Mesenchymal stem cell (in vitro differentiated cells and primary cell): ENCODE measurements at regions not wholly inside any gene's neighbourhood (a gene's known extent, or its start where the extent isn't known, plus 50 kb on each side); places are given as distances from the start of the nearest gene placed in this dataset.
"Not testable (repeated sequence)": the region's sequence is repeated elsewhere in the genome, so short reads cannot be mapped to it uniquely, and the experiment has no call there.

ENCODE experiments used
- DNase-seq: peaks from one replicate; pipeline ENCODE4 v3.0.0-alpha.2; 2013
- H2AFZ ChIP-seq: one replicate; pipeline ENCODE4 v1.6.1; 2013; ENCODE audit warnings: low read depth, mild to moderate bottlenecking, control low read depth, inconsistent platforms, low read length, moderate library complexity
- H2AK5ac ChIP-seq: 2 replicates; pipeline ENCODE4 v1.6.1; 2013; ENCODE audit warnings: low read length, moderate library complexity, mild to moderate bottlenecking, inconsistent platforms; ENCODE audit not compliant: severe bottlenecking
- H2BK120ac ChIP-seq: one replicate; pipeline ENCODE4 v1.6.1; 2013; ENCODE audit warnings: low read depth, mild to moderate bottlenecking, inconsistent platforms, low read length, moderate library complexity
- H2BK12ac ChIP-seq, 2 experiments: one replicate each; pipeline ENCODE4 v1.6.1; 2013; ENCODE audit warnings: inconsistent platforms in 2 of 2, low read length in 2 of 2, mild to moderate bottlenecking in 2 of 2, moderate library complexity in 2 of 2, control low read depth in 1 of 2
- H2BK15ac ChIP-seq: one replicate; pipeline ENCODE4 v1.6.1; 2013; ENCODE audit warnings: mild to moderate bottlenecking, low read depth, inconsistent platforms; ENCODE audit not compliant: poor library complexity, severe bottlenecking
- H2BK5ac ChIP-seq: 2 replicates; pipeline ENCODE4 v1.6.1; 2013; ENCODE audit warnings: low read depth, mild to moderate bottlenecking, low read length, control low read depth, inconsistent platforms; ENCODE audit not compliant: poor library complexity, severe bottlenecking
- H3K14ac ChIP-seq, 2 experiments: one replicate each; pipeline ENCODE4 v1.6.1; 2013; ENCODE audit warnings: inconsistent platforms in 2 of 2, low read length in 2 of 2, control low read depth in 1 of 2, mild to moderate bottlenecking in 1 of 2, moderate library complexity in 1 of 2
- H3K18ac ChIP-seq, 2 experiments: one replicate each; pipeline ENCODE4 v1.6.1; 2013; ENCODE audit warnings: inconsistent platforms in 2 of 2, low read length in 2 of 2, control low read depth in 1 of 2, low read depth in 1 of 2, mild to moderate bottlenecking in 1 of 2
- H3K23ac ChIP-seq, 2 experiments: one replicate each; pipeline ENCODE4 v1.6.1; 2013; ENCODE audit warnings: inconsistent platforms in 2 of 2, low read length in 2 of 2, mild to moderate bottlenecking in 2 of 2, moderate library complexity in 2 of 2, control low read depth in 1 of 2
- H3K27ac ChIP-seq: 2 replicates; pipeline ENCODE4 v1.5.1; 2013; ENCODE audit warnings: mild to moderate bottlenecking, moderate library complexity, low read length, control low read depth, inconsistent platforms; ENCODE audit not compliant: poor library complexity, severe bottlenecking
- H3K27me3 ChIP-seq, 2 experiments: 2 replicates each; pipeline versions ENCODE4 v1.6.1 to v1.7.0; 2013; ENCODE audit warnings: low read length in 2 of 2, mild to moderate bottlenecking in 2 of 2, moderate library complexity in 2 of 2, control low read depth in 1 of 2, inconsistent platforms in 1 of 2; ENCODE audit not compliant: control insufficient read depth in 1 of 2, insufficient read depth in 1 of 2
- H3K36me3 ChIP-seq, 2 experiments: 2 replicates each; pipeline versions ENCODE4 v1.6.1 to v1.7.0; 2013; ENCODE audit warnings: low read length in 2 of 2, control low read depth in 1 of 2, inconsistent platforms in 1 of 2, low read depth in 1 of 2, mild to moderate bottlenecking in 1 of 2; ENCODE audit not compliant: insufficient read depth in 2 of 2, control insufficient read depth in 1 of 2
- H3K4ac ChIP-seq, 2 experiments: one replicate each; pipeline ENCODE4 v1.6.1; 2013; ENCODE audit warnings: inconsistent platforms in 2 of 2, low read length in 2 of 2, mild to moderate bottlenecking in 2 of 2, moderate library complexity in 2 of 2, control low read depth in 1 of 2, low read depth in 1 of 2
- H3K4me1 ChIP-seq: 2 replicates; pipeline ENCODE4 v1.6.1; 2013; ENCODE audit warnings: low read depth, low read length, control low read depth; ENCODE audit not compliant: control insufficient read depth, insufficient read depth
- H3K4me2 ChIP-seq: 2 replicates; pipeline ENCODE4 v1.6.1; 2013; ENCODE audit warnings: low read length, mild to moderate bottlenecking, inconsistent platforms; ENCODE audit not compliant: poor library complexity, severe bottlenecking
- H3K4me3 ChIP-seq, 2 experiments: 2 replicates each; pipeline versions ENCODE4 v1.5.1 to v1.7.0; 2013; ENCODE audit warnings: low read length in 2 of 2, mild to moderate bottlenecking in 2 of 2, control low read depth in 1 of 2, low read depth in 1 of 2; ENCODE audit not compliant: insufficient read depth in 1 of 2
- H3K79me1 ChIP-seq: replicated peaks from 2 replicates; pipeline ENCODE4 v1.6.1; 2013; ENCODE audit warnings: mild to moderate bottlenecking, control low read depth, low read length, inconsistent platforms; ENCODE audit not compliant: poor library complexity, severe bottlenecking
- H3K9ac ChIP-seq: 2 replicates; pipeline ENCODE4 v1.7.0; 2013; ENCODE audit warnings: mild to moderate bottlenecking, low read length, moderate library complexity
- H3K9me3 ChIP-seq: 2 replicates; pipeline ENCODE4 v1.7.0; 2013; ENCODE audit warnings: mild to moderate bottlenecking, low read length; ENCODE audit not compliant: control insufficient read depth
- H4K8ac ChIP-seq: one replicate; pipeline ENCODE4 v1.6.1; 2013; ENCODE audit warnings: inconsistent platforms, mild to moderate bottlenecking, low read length, moderate library complexity
- H4K91ac ChIP-seq: one replicate; pipeline ENCODE4 v1.6.1; 2013; ENCODE audit warnings: mild to moderate bottlenecking, low read length, inconsistent platforms
- WGBS: methylation state at CpG from one replicate; pipeline ENCODE4 v1.1.7; 2013; ENCODE audit warnings: mixed read lengths; 5-methylcytosine and 5-hydroxymethylcytosine counted together

GRCh38 chr10:35819011-35819410 lies 176.9 kb upstream of the FZD8 start:
- H3K9ac ChIP-seq: no peak overlapping the region
- no peak overlapping the region for H2BK120ac ChIP-seq
- H3K27ac ChIP-seq: no peak overlapping the region
- DNase-seq: no peak
- no peak overlapping the region for H2BK5ac ChIP-seq
- no peak overlapping the region for H2BK15ac ChIP-seq
- peaks cover 3% of the 10 kb centered on the region for H3K4me1 ChIP-seq
- no peak overlapping the region for H4K91ac ChIP-seq
- H3K79me1 ChIP-seq: no peaks in the 10 kb centered on the region
- no peak overlapping the region for H3K4me2 ChIP-seq
- H2AFZ ChIP-seq: no peak overlapping the region
- H2AK5ac ChIP-seq: no peak overlapping the region
- peaks cover 4 to 6% of the 10 kb centered on the region in 2 experiments for H3K27me3 ChIP-seq
- no peaks in the 10 kb centered on the region for H3K36me3 ChIP-seq
- H3K9me3 ChIP-seq: no peaks in the 10 kb centered on the region
- no peak overlapping the region for H2BK12ac ChIP-seq
- no peak overlapping the region for H4K8ac ChIP-seq
- H3K4ac ChIP-seq: no peak overlapping the region
- no peak overlapping the region for H3K4me3 ChIP-seq
- H3K23ac ChIP-seq: no peak overlapping the region
- no peak overlapping the region for H3K18ac ChIP-seq
- no peak overlapping the region for H3K14ac ChIP-seq
- 94% methylated on average over 3 of the region's 3 CpGs for WGBS

GRCh38 chr10:35817109-35817508 lies 175.0 kb upstream of the FZD8 start:
- H3K79me1 ChIP-seq, H4K8ac ChIP-seq, H2AFZ ChIP-seq, H3K27me3 ChIP-seq, H3K4me3 ChIP-seq, H3K27ac ChIP-seq, H3K36me3 ChIP-seq, H3K4me2 ChIP-seq, H3K9ac ChIP-seq, H3K9me3 ChIP-seq, H2BK120ac ChIP-seq, H2AK5ac ChIP-seq, H3K4me1 ChIP-seq, H3K14ac ChIP-seq, H2BK12ac ChIP-seq, H3K18ac ChIP-seq, H3K4ac ChIP-seq, H4K91ac ChIP-seq, H2BK15ac ChIP-seq, DNase-seq, H3K23ac ChIP-seq, H2BK5ac ChIP-seq: not testable (repeated sequence)
- WGBS: 94% methylated on average over 3 of the region's 5 CpGs

GRCh38 chr10:35813219-35813618 lies 171.1 kb upstream of the FZD8 start:
- Histone ChIP-seq H3K18ac (no peak overlapping the region), H2AK5ac (no peak overlapping the region)
- WGBS: 83% methylated on average over 3 of the region's 4 CpGs

GRCh38 chr10:35808344-35808743 lies 166.2 kb upstream of the FZD8 start:
- H3K36me3 ChIP-seq: no peaks in the 10 kb centered on the region
- H3K18ac ChIP-seq: peak overlapping the region in 1 of 2 experiments; percentile 38
- H3K4me1 ChIP-seq: no peaks in the 10 kb centered on the region
- H4K8ac ChIP-seq: no peak overlapping the region
- H3K4me3 ChIP-seq: no peak overlapping the region
- H2BK12ac ChIP-seq: no peak overlapping the region
- DNase-seq: no peak
- 94% methylated on average over 1 of the region's 1 CpG for WGBS
- no peaks in the 10 kb centered on the region for H3K79me1 ChIP-seq
- H2BK15ac ChIP-seq: no peak overlapping the region
- no peak overlapping the region for H3K4me2 ChIP-seq
- H2AK5ac ChIP-seq: no peak overlapping the region
- no peak overlapping the region for H3K9ac ChIP-seq
- no peak overlapping the region for H3K27ac ChIP-seq
- no peak overlapping the region for H3K14ac ChIP-seq
- no peak overlapping the region for H2AFZ ChIP-seq
- H3K23ac ChIP-seq: no peak overlapping the region
- H3K4ac ChIP-seq: no peak overlapping the region
- no peak overlapping the region for H2BK5ac ChIP-seq
- H2BK120ac ChIP-seq: no peak overlapping the region
- H4K91ac ChIP-seq: no peak overlapping the region
- peaks cover 0 to 3% of the 10 kb centered on the region in 2 experiments for H3K27me3 ChIP-seq
- H3K9me3 ChIP-seq: no peaks in the 10 kb centered on the region

More at GRCh38 chr10:35813219-35813618, 171.1 kb upstream of the FZD8 start:
- no peak overlapping the region for H3K4me2 ChIP-seq
- no peaks in the 10 kb centered on the region for H3K79me1 ChIP-seq
- no peak for DNase-seq
- no peak overlapping the region for H4K91ac ChIP-seq
- H3K14ac ChIP-seq: no peak overlapping the region
- H3K9me3 ChIP-seq: no peaks in the 10 kb centered on the region
- no peaks in the 10 kb centered on the region for H3K36me3 ChIP-seq
- no peak overlapping the region for H3K4ac ChIP-seq
- H3K27me3 ChIP-seq: peaks cover 4 to 9% of the 10 kb centered on the region in 2 experiments
- no peak overlapping the region for H2BK12ac ChIP-seq
- H3K27ac ChIP-seq: no peak overlapping the region
- H2AFZ ChIP-seq: no peak overlapping the region
- no peaks in the 10 kb centered on the region for H3K4me1 ChIP-seq
- H3K23ac ChIP-seq: no peak overlapping the region
- no peak overlapping the region for H2BK15ac ChIP-seq
- H2BK5ac ChIP-seq: no peak overlapping the region
- no peak overlapping the region for H4K8ac ChIP-seq
- no peak overlapping the region for H2BK120ac ChIP-seq
- H3K9ac ChIP-seq: no peak overlapping the region
- H3K4me3 ChIP-seq: no peak overlapping the region
